Nucleus accumbens (tissue), 56 donors: ENCODE measurements at regions not wholly inside any gene's neighbourhood (a gene's known extent, or its start where the extent isn't known, plus 50 kb on each side); places are given as distances from the start of the nearest gene placed in this dataset.
A peak's percentile ranks its signal among the peaks of the same experiment; 100 is the strongest.
"Not testable (repeated sequence)": the region's sequence is repeated elsewhere in the genome, so short reads cannot be mapped to it uniquely, and the experiment has no call there.

Experiments used
- DNase-seq, 56 donors: peaks; one replicate each; lab custom pipeline; 2025; lab: John Stamatoyannopoulos, UW

GRCh38 chr18:23311351-23312121 lies 141.6 kb upstream of the RIOK3 start:
- no peak for DNase-seq

GRCh38 chr18:23313379-23313778 lies 139.7 kb upstream of the RIOK3 start:
- DNase-seq = no peak

DNA sequence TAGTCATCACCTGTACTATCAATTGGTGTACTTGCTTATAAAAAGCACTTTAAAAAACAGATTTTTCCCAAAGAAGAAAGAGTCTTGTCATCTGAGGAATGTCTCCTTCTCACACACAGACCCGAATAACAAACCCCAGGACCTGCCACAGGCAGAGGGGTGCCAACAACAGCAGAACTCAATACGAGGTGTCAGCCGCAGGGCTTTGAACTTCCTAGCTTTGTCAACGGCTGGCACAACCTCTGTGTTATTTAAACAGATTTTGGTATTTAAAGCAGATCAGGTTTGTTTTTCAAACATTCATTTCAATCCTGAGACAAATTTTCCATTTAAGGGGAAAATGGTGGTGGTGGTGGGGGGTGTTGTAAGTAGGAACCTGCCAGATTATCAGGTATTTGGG lies 138.4 kb upstream of the RIOK3 start:
- no peak for DNase-seq

GRCh38 chr18:23316316-23316715 lies 136.8 kb upstream of the RIOK3 start:
- DNase-seq = no peak

GRCh38 chr18:23316988-23317387 lies 136.1 kb upstream of the RIOK3 start:
- DNase-seq = no peak

DNA sequence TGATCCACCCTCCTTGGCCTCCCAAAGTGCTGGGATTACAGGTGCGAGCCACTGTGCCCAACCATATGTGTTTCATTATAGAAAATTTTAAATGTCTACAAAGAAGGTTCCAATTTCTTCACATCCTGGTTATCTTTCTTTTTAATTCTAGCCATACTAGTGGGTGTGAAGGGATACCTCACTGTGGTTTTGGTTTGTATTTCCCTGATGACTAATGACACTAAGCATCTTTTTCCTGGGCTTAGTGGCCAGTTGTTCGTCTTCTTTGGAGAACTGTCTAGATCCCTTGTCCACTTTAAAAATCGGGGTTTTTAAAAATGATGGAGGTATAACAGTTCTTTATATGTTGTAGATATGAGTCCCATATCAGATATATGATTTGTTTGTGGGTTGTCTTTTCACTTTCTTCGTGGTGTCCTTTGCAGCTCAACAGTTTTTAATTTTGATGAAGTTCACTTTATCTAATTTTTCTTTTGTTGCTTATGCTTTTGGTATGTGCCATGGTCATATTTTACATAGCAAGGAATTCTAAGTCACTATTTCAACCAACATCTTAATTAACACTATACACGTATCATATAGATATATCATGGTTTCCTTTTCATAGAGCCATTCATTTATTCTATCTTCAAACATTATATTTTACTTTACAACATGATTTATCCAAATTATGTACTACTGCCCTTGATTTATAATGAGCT lies 135.0 kb upstream of the RIOK3 start:
- DNase-seq = no peak

DNA sequence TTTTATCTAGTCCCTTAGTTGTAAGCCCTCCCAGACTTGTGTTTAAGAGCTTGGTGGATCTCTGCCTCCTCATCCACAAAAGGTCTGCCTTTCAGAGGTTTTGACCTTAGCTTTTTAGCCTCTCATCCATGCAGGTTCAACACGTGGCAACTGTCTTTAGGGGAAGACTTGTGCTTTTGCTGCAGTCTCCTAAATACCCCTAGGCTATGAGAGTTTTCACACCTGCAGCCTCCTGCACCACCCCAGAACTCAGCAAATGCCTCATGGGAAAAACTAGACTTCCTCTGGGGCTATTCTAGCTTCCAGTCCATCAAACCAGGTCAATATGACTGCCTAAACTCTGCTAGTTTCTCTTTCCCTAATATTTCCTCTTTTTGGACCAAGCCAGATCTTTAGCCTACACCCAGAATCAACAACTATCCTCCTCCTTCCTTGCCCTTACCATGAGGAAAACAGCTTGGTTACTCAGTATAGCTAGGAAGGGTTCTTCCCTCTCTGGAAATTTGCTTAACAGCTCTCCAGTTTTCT lies 132.3 kb upstream of the RIOK3 start:
- no peak for DNase-seq

- no peak for DNase-seq
Observed at GRCh38 chr18:23321996-23322395, 131.1 kb upstream of the RIOK3 start.

DNA sequence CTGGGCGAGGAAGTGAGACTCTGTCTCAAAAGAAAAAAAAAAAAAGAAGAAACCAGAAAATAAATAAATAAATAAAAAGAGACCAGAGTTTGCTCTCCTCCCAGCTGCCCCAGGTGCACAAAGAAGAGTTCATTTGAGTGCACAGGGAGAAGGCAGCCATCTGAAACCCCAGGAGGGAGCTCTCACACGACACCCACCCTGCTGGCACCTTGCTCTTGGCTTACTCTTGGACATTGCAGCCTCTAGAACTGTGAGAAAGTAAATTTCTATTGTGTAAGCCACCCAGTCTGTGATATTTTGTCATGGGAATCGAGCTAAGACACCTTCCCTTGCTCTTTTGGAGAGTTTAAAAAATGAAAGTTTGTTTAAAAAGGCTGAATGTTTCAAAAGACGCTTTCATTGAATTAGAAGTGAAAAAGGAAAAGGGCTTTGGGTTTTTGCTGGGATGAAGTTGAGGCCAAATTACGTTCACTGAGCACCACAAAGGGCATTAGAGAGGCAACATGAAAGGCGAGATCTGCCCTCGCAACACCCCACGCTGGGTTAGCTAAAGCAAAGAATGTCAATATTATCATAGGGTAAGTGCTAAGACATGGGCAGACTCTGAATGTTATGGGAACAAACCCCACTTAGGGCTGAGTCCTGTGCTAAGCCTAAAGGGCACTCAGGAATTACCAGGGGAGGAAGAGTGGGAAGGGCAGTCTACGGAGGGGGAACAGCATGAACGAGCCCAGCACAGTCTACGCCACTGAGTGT lies 128.9 kb upstream of the RIOK3 start:
- peak in 1 of 56 donors; percentile 2 for DNase-seq

DNA sequence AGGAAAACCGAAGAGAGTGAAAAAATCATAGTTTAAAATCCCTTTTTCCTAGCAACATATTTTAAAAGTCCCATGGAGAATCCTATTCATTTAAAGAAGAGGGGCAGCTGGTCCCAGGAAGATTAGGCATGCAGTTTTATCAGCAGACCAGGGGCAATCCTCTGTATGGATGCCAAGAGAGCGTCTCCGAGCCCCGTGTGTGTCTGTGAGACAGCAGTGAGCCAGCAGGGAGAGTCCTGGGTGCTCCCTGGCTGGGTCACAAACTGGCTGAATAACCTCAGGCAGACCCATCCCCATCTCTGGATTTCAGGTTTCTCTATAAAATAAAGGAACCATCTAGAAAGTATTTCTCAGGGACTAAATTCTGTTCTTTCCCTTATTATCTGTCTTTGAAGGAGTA lies 128.2 kb upstream of the RIOK3 start:
- no peak for DNase-seq

- not testable (repeated sequence) for DNase-seq
Observed at GRCh38 chr18:23329671-23330070, 123.4 kb upstream of the RIOK3 start.

DNA sequence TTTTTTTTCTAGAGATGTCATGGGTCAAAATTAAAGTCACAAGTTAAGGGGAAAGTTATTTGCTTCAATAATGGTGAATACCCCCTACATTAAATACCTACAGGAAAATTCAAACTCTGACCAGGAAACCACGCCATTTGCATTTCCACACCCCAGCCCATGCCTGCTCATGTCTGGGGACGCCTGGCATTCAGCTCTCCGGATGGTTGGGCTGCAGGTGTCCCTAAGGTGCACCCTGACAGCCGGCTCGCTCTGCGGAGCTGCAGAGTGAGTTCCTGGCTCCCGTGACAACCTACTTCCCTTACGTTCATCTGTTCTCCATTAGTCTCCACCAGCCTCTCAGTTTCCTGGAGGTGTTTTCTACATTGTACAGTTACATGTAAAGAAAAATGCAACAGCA lies 122.7 kb upstream of the RIOK3 start:
- DNase-seq = no peak

DNA sequence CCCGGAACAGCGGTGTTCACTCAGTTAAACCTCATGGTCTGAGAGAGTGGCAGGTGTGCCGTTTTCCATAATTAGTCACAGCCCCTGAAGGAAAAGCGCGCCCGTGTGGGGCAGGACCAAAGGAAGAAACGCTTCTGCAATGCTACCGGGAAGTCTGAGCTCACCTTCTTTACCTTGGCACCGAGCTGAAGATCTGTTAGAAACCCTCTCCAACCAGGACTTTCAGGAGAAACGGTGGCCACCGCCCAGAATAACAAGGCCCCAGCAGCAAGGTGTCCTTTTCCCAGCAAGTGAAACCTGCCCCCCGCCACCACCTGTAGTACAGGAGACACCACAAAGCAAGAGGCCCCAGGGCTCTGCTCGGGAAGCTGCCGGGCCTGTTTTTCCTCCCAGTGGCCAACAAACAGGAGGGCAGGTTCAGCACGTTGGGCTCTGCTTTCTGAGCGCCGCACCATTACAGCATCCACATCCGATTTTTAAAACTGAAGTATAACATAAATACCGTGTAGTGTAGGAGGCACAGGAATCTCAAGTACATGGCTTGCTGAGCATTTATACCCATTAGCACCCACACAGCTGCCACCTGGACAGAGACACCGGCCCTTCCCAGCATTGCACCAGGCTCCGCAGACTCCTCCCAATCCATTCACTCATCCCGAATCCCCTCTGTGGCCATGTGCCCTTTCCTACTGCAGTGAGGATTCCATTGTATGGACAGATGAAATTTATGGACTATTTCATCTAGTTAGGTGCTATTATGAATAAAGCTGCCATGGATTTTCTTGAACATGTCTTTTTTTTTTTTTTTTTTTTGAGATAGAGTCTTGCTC lies 121.8 kb upstream of the RIOK3 start:
- DNase-seq = no peak

GRCh38 chr18:23332356-23332755 lies 120.7 kb upstream of the RIOK3 start:
- DNase-seq = no peak

DNA sequence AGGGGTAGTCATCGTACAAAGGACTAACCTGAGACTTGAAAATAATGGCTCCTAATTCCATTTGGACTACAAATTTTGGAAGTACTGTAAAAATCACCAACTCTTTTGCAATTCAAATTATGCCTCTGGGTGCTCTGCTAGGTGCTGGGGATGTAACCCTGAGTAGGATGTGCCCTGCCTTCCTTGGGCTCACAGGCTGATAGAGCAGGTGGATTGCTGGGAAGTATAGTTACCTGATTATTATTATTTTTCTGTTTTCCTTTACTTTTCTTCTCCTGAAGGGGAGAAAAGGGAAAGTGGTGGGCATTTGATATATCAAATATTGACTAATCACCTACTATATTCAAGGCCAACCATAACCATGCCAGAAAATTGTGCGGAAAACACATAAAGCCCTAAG lies 119.3 kb upstream of the RIOK3 start:
- DNase-seq = no peak

- DNase-seq = no peak
Observed at GRCh38 chr18:23334569-23334968, 118.5 kb upstream of the RIOK3 start.

DNA sequence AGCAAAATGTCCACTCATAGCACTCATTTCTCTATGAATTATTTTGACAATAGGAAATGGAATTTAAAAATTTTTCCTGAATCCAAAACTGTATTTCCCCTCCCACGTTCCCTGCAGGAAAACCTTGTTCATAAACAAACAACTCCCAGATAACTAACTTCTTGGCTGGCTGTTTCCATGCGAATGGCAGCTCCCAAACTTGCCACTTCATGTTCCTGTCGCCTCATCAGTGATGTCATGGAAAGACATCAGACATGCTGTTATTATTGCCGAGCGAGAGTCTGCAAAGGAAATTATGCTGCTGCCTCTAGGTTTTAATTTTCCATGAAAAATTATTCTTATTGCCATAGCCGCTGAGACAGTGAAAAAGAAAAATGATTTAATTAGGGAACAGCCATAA lies 117.0 kb upstream of the RIOK3 start:
- DNase-seq = no peak

- no peak for DNase-seq
Observed at GRCh38 chr18:23337599-23338444, 115.3 kb upstream of the RIOK3 start.

- no peak for DNase-seq
Observed at GRCh38 chr18:23340661-23341060, 112.4 kb upstream of the RIOK3 start.
